ENCODE measurements at regions not wholly inside any gene's neighbourhood (a gene's known extent, or its start where the extent isn't known, plus 50 kb on each side); places are given as distances from the start of the nearest gene placed in this dataset.

- DNase-seq, result no peak
- Histone ChIP-seq H3K9me3 (no peaks in the 10 kb centered on the region), H3K27me3 (no peaks in the 10 kb centered on the region), H3K36me3 (no peaks in the 10 kb centered on the region), H3K4me1 (no peaks in the 10 kb centered on the region), H3K4me3 (ENCODE audit: low read depth, low read length) (no peak overlapping the region)
- no peak for TF ChIP-seq CTCF (IDR thresholded peaks at IDR 0.05; ENCODE audit: low read depth, low read length)
These were observed 114.0 kb upstream of the HDGFL1 start for GRCh38 chr6:22455378-22455777.

- H3K4me3 ChIP-seq (ENCODE audit: low read depth, low read length), result no peak overlapping the region
- DNase-seq, result no peak
- H3K36me3 ChIP-seq, result no peaks in the 10 kb centered on the region
- no peak for TF ChIP-seq CTCF (IDR thresholded peaks at IDR 0.05; ENCODE audit: low read depth, low read length)
- no peaks in the 10 kb centered on the region for H3K9me3 ChIP-seq
- no peaks in the 10 kb centered on the region for H3K4me1 ChIP-seq
- H3K27me3 ChIP-seq, result no peaks in the 10 kb centered on the region
These were observed 111.4 kb upstream of the HDGFL1 start for GRCh38 chr6:22457996-22458395.

- TF ChIP-seq CTCF (IDR thresholded peaks at IDR 0.05; ENCODE audit: low read depth, low read length), result no peak
- no peak for DNase-seq
These were observed 102.6 kb upstream of the HDGFL1 start for GRCh38 chr6:22466665-22467245.

GRCh38 chr6:22467645-22468044, 101.7 kb upstream of the HDGFL1 start:
- Histone ChIP-seq H3K36me3 (no peaks in the 10 kb centered on the region), H3K27me3 (no peaks in the 10 kb centered on the region), H3K4me1 (peaks cover 13% of the 10 kb centered on the region; the same call in 1 of the 2 replicates), H3K9me3 (no peaks in the 10 kb centered on the region), H3K4me3 (ENCODE audit: low read depth, low read length) (no peak overlapping the region)
- no peak for DNase-seq
- TF ChIP-seq CTCF (IDR thresholded peaks at IDR 0.05; ENCODE audit: low read depth, low read length), result no peak

More at GRCh38 chr6:22466665-22467245, 102.6 kb upstream of the HDGFL1 start:
- H3K36me3 ChIP-seq, result no peaks in the 10 kb centered on the region
- H3K9me3 ChIP-seq, result no peaks in the 10 kb centered on the region
- peaks cover 13% of the 10 kb centered on the region; the same call in 1 of the 2 replicates for H3K4me1 ChIP-seq
- no peaks in the 10 kb centered on the region for H3K27me3 ChIP-seq
- no peak overlapping the region for H3K4me3 ChIP-seq (ENCODE audit: low read depth, low read length)

- no peaks in the 10 kb centered on the region for H3K27me3 ChIP-seq
- peaks cover 13% of the 10 kb centered on the region; the same call in 1 of the 2 replicates for H3K4me1 ChIP-seq
- DNase-seq, result no peak
- TF ChIP-seq CTCF (IDR thresholded peaks at IDR 0.05; ENCODE audit: low read depth, low read length), result no peak
- H3K4me3 ChIP-seq (ENCODE audit: low read depth, low read length), result no peak overlapping the region
- H3K9me3 ChIP-seq, result no peaks in the 10 kb centered on the region
- no peaks in the 10 kb centered on the region for H3K36me3 ChIP-seq
These were observed 101.0 kb upstream of the HDGFL1 start for GRCh38 chr6:22468256-22468965.
